ENCODE measurements at regions not wholly inside any gene's neighbourhood (a gene's known extent, or its start where the extent isn't known, plus 50 kb on each side); places are given as distances from the start of the nearest gene placed in this dataset.

DNA sequence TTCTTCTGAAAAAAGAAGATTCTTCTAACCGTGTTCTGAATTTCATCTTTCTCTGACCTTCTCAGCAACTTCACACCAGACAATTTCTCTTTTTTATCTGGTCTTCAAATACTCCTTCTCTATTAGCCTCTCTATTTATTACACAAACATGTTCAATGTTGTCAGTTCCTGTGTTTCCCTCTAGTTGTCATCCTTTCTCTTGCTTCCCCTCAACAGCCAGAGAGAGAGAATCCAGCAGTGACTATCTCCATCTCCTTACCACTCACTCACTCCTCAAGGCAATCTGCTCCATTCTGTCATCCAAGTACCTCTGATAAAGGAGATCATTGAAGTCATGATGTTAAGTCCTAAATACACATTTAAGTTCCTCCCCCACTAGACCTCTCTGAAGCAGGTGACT, 491.9 kb upstream of the CHAC2 start:
- no peaks in the 10 kb centered on the region for H3K36me3 ChIP-seq
- no peak for DNase-seq (ENCODE audit: low spot score in 2 of 2)
- no peaks in the 10 kb centered on the region for H3K27me3 ChIP-seq
- no peak overlapping the region for H3K27ac ChIP-seq
- 78% methylated on average over 1 of the region's 1 CpG for WGBS
- TF ChIP-seq POLR2A (IDR thresholded peaks at IDR 0.05) (no peak), EP300 (IDR thresholded peaks at IDR 0.05) (no peak), POLR2AphosphoS5 (IDR thresholded peaks at IDR 0.05) (no peak)
- TF ChIP-seq, protein P1, sequence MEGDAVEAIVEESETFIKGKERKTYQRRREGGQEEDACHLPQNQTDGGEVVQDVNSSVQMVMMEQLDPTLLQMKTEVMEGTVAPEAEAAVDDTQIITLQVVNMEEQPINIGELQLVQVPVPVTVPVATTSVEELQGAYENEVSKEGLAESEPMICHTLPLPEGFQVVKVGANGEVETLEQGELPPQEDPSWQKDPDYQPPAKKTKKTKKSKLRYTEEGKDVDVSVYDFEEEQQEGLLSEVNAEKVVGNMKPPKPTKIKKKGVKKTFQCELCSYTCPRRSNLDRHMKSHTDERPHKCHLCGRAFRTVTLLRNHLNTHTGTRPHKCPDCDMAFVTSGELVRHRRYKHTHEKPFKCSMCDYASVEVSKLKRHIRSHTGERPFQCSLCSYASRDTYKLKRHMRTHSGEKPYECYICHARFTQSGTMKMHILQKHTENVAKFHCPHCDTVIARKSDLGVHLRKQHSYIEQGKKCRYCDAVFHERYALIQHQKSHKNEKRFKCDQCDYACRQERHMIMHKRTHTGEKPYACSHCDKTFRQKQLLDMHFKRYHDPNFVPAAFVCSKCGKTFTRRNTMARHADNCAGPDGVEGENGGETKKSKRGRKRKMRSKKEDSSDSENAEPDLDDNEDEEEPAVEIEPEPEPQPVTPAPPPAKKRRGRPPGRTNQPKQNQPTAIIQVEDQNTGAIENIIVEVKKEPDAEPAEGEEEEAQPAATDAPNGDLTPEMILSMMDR (IDR thresholded peaks at IDR 0.05): no peak
- H3K4me3 ChIP-seq: no peak overlapping the region
- no peaks in the 10 kb centered on the region for H3K9me3 ChIP-seq
- no peaks in the 10 kb centered on the region for H3K4me1 ChIP-seq

DNA sequence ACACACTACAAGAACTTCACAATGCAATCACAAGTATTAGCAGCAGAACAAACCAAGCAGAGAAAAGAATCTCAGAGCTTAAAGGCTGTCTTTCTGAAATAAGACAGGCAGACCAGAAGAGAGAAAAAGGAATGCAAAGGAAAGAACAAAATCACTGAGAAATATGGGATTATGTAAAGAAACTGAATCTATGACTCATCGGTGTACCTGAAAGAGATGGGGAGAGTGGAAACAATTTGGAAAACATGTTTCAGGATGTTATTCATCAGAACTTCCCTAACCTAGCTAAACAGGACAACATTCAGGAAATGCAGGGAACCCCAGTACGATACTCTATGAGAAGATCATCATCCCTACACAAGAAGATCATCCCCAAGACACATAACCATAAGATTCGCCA, 499.0 kb upstream of the CHAC2 start:
- Histone ChIP-seq H3K4me1 (no peaks in the 10 kb centered on the region), H3K4me3 (no peak overlapping the region), H3K27me3 (no peaks in the 10 kb centered on the region), H3K9me3 (no peaks in the 10 kb centered on the region), H3K27ac (no peak overlapping the region), H3K36me3 (no peaks in the 10 kb centered on the region)
- WGBS: 91% methylated on average over 2 of the region's 3 CpGs
- DNase-seq (ENCODE audit: low spot score in 2 of 2): no peak
- TF ChIP-seq EP300 (IDR thresholded peaks at IDR 0.05) (no peak), POLR2AphosphoS5 (IDR thresholded peaks at IDR 0.05) (no peak), POLR2A (IDR thresholded peaks at IDR 0.05) (no peak)
- TF ChIP-seq, protein P1 (IDR thresholded peaks at IDR 0.05): no peak

DNA sequence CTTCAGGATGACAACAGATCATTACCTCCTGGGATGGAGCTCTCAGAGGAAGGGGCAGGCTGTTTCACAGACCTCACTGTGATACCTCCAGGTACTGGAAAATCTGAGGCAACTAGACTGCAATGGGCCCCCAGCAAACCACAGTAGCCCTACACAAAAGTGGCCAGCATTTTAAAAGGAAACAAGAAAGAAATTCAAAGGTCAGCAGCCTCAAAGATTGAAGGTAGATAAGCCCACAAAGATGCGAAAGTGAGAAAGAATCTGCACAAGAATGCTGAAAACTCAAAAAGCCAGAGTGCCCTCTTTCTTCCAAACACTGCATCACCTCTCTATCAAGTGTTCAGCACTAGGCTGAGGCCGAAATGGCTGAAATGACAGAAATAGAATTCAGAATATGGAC, 499.5 kb upstream of the CHAC2 start:
- Histone ChIP-seq H3K4me1 (no peaks in the 10 kb centered on the region), H3K9me3 (no peaks in the 10 kb centered on the region), H3K36me3 (no peaks in the 10 kb centered on the region), H3K27me3 (no peaks in the 10 kb centered on the region), H3K27ac (no peak overlapping the region), H3K4me3 (no peak overlapping the region)
- DNase-seq (ENCODE audit: low spot score in 2 of 2): no peak
- WGBS: 65% methylated on average over 2 of the region's 2 CpGs
- TF ChIP-seq EP300 (IDR thresholded peaks at IDR 0.05) (no peak), POLR2A (IDR thresholded peaks at IDR 0.05) (no peak), POLR2AphosphoS5 (IDR thresholded peaks at IDR 0.05) (no peak)
- TF ChIP-seq, protein P1 (IDR thresholded peaks at IDR 0.05): no peak

DNA sequence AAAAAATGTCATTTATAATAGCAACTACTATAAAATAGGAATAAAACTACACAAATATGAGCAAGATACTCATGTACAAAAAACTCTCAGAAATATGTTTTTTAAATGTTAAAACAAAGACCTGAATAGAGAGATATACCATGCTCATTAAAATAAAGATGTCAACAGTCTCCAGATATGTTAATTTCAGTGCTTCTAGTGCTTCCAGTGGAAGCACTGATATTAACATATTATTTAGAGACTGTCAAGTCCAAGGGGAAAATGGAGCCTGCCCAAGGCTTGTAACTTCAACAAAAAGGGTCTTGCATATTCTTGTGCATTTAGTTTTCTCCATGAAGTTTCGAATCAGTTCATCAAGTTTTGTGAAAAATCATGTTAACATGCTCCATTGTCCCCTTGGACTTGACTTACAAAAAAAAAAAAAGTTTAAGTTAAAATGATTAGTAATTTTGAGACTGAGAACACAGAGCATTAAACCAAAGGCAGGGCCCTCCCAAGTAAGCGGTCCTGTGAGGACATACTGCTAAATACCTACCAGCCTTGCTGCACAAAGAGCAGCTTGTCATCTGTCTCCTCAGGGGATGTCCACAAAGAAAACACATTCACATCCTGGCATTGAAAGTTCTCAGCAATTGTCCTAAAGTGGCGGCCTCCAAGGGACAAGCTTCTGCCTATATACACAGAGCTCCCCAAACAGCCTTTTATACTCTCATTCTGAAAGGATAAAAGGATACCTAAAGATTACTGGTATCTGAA, 501.9 kb upstream of the CHAC2 start:
- no peaks in the 10 kb centered on the region for H3K4me1 ChIP-seq
- H3K4me3 ChIP-seq: no peak overlapping the region
- no peak overlapping the region for H3K27ac ChIP-seq
- no peaks in the 10 kb centered on the region for H3K27me3 ChIP-seq
- WGBS: 83% methylated on average over 3 of the region's 3 CpGs
- TF ChIP-seq EP300 (IDR thresholded peaks at IDR 0.05): no peak
- TF ChIP-seq, protein P1 (IDR thresholded peaks at IDR 0.05): no peak
- TF ChIP-seq POLR2AphosphoS5 (IDR thresholded peaks at IDR 0.05): no peak
- no peak for TF ChIP-seq POLR2A (IDR thresholded peaks at IDR 0.05)
- no peaks in the 10 kb centered on the region for H3K9me3 ChIP-seq
- DNase-seq (ENCODE audit: low spot score in 2 of 2): no peak
- no peaks in the 10 kb centered on the region for H3K36me3 ChIP-seq

DNA sequence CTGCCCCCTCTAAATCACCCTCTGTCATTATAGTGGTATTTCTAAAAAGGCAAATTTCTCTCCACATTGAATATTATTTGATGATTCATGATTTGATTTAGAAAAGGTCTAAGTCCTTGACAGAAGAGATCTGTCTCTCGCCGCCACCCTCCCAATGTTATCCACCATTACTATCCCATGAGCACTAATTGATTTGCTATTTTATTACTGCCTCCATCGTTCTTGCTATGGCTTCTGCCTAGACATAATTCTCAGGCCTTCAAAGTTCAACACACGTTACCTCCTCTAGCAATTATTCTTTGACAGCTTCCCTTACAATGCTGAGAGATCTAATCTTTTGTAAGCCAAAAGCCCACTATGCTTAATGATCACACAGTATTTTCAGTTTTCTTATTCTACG, 507.0 kb upstream of the CHAC2 start:
- no peak overlapping the region for H3K27ac ChIP-seq
- no peak overlapping the region for H3K4me3 ChIP-seq
- H3K36me3 ChIP-seq: no peaks in the 10 kb centered on the region
- no peaks in the 10 kb centered on the region for H3K27me3 ChIP-seq
- 91% methylated on average over 5 of the region's 5 CpGs for WGBS
- no peaks in the 10 kb centered on the region for H3K4me1 ChIP-seq
- H3K9me3 ChIP-seq: no peaks in the 10 kb centered on the region
- TF ChIP-seq POLR2A (IDR thresholded peaks at IDR 0.05) (no peak), EP300 (IDR thresholded peaks at IDR 0.05) (no peak), POLR2AphosphoS5 (IDR thresholded peaks at IDR 0.05) (no peak)
- TF ChIP-seq, protein P1 (IDR thresholded peaks at IDR 0.05): no peak
- no peak for DNase-seq (ENCODE audit: low spot score in 2 of 2)

All from suprapubic skin (tissue), 4 donors.